Smooth muscle cell (in vitro differentiated cells): ENCODE measurements at regions not wholly inside any gene's neighbourhood (a gene's known extent, or its start where the extent isn't known, plus 50 kb on each side); places are given as distances from the start of the nearest gene placed in this dataset.

Experiments used
- DNase-seq: peaks from one replicate; lab custom pipeline; 2025; ENCODE audit not compliant: unreplicated experiment; lab: John Stamatoyannopoulos, UW
- H2AFZ ChIP-seq: fragments of 200-600 bp; sonication (generic); 2 replicates; pipeline ENCODE4 v1.6.0; 2016; ENCODE audit warnings: antibody characterized with exemption, low read depth, mild to moderate bottlenecking
- H3F3A ChIP-seq: fragments of 200-600 bp; sonication (generic); 2 replicates; pipeline ENCODE4 v1.6.0; 2017; ENCODE audit warnings: antibody characterized with exemption, low read depth
- H3K27ac ChIP-seq: fragments of 200-600 bp; sonication (generic); 2 replicates; pipeline ENCODE4 v1.5.1; 2016; ENCODE audit warnings: low read depth, mild to moderate bottlenecking
- H3K27me3 ChIP-seq: fragments of 200-600 bp; sonication (generic); 2 replicates; pipeline ENCODE4 v1.6.1; 2016; ENCODE audit warnings: low read depth, mild to moderate bottlenecking
- H3K36me3 ChIP-seq: fragments of 200-600 bp; sonication (generic); 2 replicates; pipeline ENCODE4 v1.5.1; 2016; ENCODE audit warnings: low read depth
- H3K4me1 ChIP-seq: fragments of 200-600 bp; sonication (generic); 2 replicates; pipeline ENCODE4 v1.5.1; 2016; ENCODE audit warnings: low read depth
- H3K4me2 ChIP-seq: fragments of 200-600 bp; sonication (generic); 2 replicates; pipeline ENCODE4 v1.6.0; 2016; ENCODE audit warnings: mild to moderate bottlenecking
- H3K4me3 ChIP-seq: fragments of 200-600 bp; sonication (generic); 2 replicates; pipeline ENCODE4 v1.5.1; 2016; ENCODE audit warnings: mild to moderate bottlenecking
- H3K79me2 ChIP-seq: fragments of 200-600 bp; sonication (generic); 2 replicates; pipeline ENCODE4 v1.6.0; 2016; ENCODE audit warnings: low read depth, mild to moderate bottlenecking
- H3K9ac ChIP-seq: fragments of 200-600 bp; sonication (generic); 2 replicates; pipeline ENCODE4 v1.6.0; 2016; ENCODE audit warnings: low read depth
- H3K9me3 ChIP-seq: fragments of 200-600 bp; sonication (generic); replicated peaks from 2 replicates; pipeline ENCODE4 v1.5.1; 2016; ENCODE audit warnings: low read depth
- H4K20me1 ChIP-seq: fragments of 200-600 bp; sonication (generic); 2 replicates; pipeline ENCODE4 v1.6.0; 2016; ENCODE audit warnings: low read depth
- CTCF ChIP-seq: fragments of 200-600 bp; sonication (generic); IDR thresholded peaks from 2 replicates; pipeline ENCODE4 v1.5.1; 2017; ENCODE audit warnings: borderline replicate concordance, mild to moderate bottlenecking, antibody characterized with exemption; ENCODE audit not compliant: insufficient read depth, poor library complexity, severe bottlenecking
- WGBS: methylation state at CpG from one replicate; pipeline ENCODE4 v1.1.7; 2016; ENCODE audit warnings: low lambda C conversion rate; 5-methylcytosine and 5-hydroxymethylcytosine counted together

GRCh38 chr22:48559647-48560388 is 1267.9 kb downstream of the BRD1 start:
- no peak for DNase-seq
- Histone ChIP-seq H3K9ac (no peak overlapping the region), H4K20me1 (peaks cover 9% of the 10 kb centered on the region), H3K27me3 (no peaks in the 10 kb centered on the region), H2AFZ (no peak overlapping the region), H3K36me3 (no peaks in the 10 kb centered on the region), H3K27ac (no peak overlapping the region), H3K4me1 (no peaks in the 10 kb centered on the region), H3K4me2 (no peak overlapping the region), H3K9me3 (no peaks in the 10 kb centered on the region), H3K4me3 (no peak overlapping the region), H3K79me2 (no peaks in the 10 kb centered on the region), H3F3A (no peaks in the 10 kb centered on the region)
- TF ChIP-seq CTCF, result no peak
- 93% methylated on average over 35 of the region's 38 CpGs for WGBS

DNA sequence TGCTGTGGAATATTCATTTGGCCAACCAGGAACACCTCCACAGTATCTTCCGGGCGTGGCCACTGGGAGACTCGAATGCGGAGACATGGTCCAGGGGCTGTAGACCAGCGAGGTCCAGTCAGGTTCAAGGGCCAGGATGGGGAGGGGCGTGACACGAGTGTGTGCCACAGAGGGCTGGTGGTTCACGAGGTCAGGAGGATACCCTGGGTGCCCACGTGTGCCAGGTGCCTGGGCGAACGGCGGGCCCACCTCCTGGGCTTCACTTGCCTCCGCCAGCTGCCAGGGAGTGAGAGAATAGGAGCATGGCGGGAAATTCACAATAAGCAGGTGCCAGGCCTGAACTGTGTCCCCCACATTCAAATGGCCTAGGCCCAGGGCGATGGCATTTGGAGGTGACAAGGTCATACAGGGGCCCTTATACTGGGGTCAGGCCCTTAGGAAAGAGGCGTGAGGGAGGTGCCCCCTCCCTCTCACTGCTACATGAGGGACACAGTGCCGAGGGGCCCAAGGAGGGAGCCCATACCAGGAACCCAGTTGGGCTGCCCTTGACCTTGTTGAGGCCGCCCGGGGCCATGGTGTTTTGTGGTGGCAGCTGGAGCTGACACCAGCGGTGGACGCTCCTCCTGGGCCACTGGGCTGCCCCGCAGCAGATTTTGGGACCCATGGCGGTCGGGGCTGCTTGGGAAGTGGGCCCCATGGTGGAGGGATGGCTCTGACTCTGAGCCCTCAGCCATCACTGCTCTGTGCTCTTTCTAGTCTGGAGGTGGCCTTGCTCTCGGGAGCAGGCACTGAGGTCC is 1268.9 kb downstream of the BRD1 start:
- Histone ChIP-seq H3K9ac (no peak overlapping the region), H3F3A (no peaks in the 10 kb centered on the region), H4K20me1 (peaks cover 10% of the 10 kb centered on the region), H3K27ac (no peak overlapping the region), H3K36me3 (no peaks in the 10 kb centered on the region), H3K4me2 (no peak overlapping the region), H3K27me3 (no peaks in the 10 kb centered on the region), H2AFZ (no peak overlapping the region), H3K79me2 (no peaks in the 10 kb centered on the region), H3K4me1 (no peaks in the 10 kb centered on the region), H3K9me3 (no peaks in the 10 kb centered on the region), H3K4me3 (no peak overlapping the region)
- DNase-seq, result no peak
- TF ChIP-seq CTCF, result no peak
- WGBS, result 95% methylated on average over 24 of the region's 25 CpGs

GRCh38 chr22:48558016-48558415 is 1269.7 kb downstream of the BRD1 start:
- 96% methylated on average over 12 of the region's 12 CpGs for WGBS

More at GRCh38 chr22:48558016-48558415, 1269.7 kb downstream of the BRD1 start:
- Histone ChIP-seq H3K36me3 (no peaks in the 10 kb centered on the region), H3K9ac (no peak overlapping the region), H3K4me2 (no peak overlapping the region), H3F3A (no peaks in the 10 kb centered on the region), H2AFZ (no peak overlapping the region), H4K20me1 (peaks cover 10% of the 10 kb centered on the region), H3K79me2 (no peaks in the 10 kb centered on the region), H3K9me3 (no peaks in the 10 kb centered on the region), H3K27me3 (no peaks in the 10 kb centered on the region), H3K27ac (no peak overlapping the region), H3K4me1 (no peaks in the 10 kb centered on the region), H3K4me3 (no peak overlapping the region)
- DNase-seq, result no peak
- TF ChIP-seq CTCF, result no peak
